ENCODE measurements at regions not wholly inside any gene's neighbourhood (a gene's known extent, or its start where the extent isn't known, plus 50 kb on each side); places are given as distances from the start of the nearest gene placed in this dataset.
"Not testable (repeated sequence)": the region's sequence is repeated elsewhere in the genome, so short reads cannot be mapped to it uniquely, and the experiment has no call there.

- H3K27me3 ChIP-seq; H3K4me3 ChIP-seq; H3K36me3 ChIP-seq; in situ Hi-C loops (cut with MboI; ENCODE audit: low pct_ligation_motif_present in 1 of 4, low pct_unique_long_range_greater_than_20kb in 1 of 4, low sequenced_read_pairs in 3 of 4); H3K4me1 ChIP-seq; H3K9me3 ChIP-seq; H3K27ac ChIP-seq; DNase-seq; intact Hi-C loops (cut with DNase I; ENCODE audit: low total_unique reads): not testable (repeated sequence)
- WGBS, 2 donors (ENCODE audit: low coverage in 1 of 2) = no CpG with 5 or more reads among the region's 7 CpGs
These were observed 233.4 kb upstream of the PLGLB2 start for GRCh38 chr2:87514515-87514914.

- DNase-seq = peak; percentile 28
These were observed 232.7 kb upstream of the PLGLB2 start for GRCh38 chr2:87515226-87515625.

GRCh38 chr2:87515875-87516274 is 232.0 kb upstream of the PLGLB2 start:
- H3K4me3 ChIP-seq; in situ Hi-C loops (cut with MboI; ENCODE audit: low pct_ligation_motif_present in 1 of 4, low pct_unique_long_range_greater_than_20kb in 1 of 4, low sequenced_read_pairs in 3 of 4); H3K27me3 ChIP-seq; H3K36me3 ChIP-seq; H3K27ac ChIP-seq; H3K9me3 ChIP-seq; H3K4me1 ChIP-seq; intact Hi-C loops (cut with DNase I; ENCODE audit: low total_unique reads); DNase-seq: not testable (repeated sequence)
- WGBS, 2 donors (ENCODE audit: low coverage in 1 of 2) = 92% methylated on average over 2 of the region's 3 CpGs; no CpG with 5 or more reads in 1 of the 2 donors

More at GRCh38 chr2:87515226-87515625, 232.7 kb upstream of the PLGLB2 start:
- H3K4me3 ChIP-seq; in situ Hi-C loops (cut with MboI; ENCODE audit: low pct_ligation_motif_present in 1 of 4, low pct_unique_long_range_greater_than_20kb in 1 of 4, low sequenced_read_pairs in 3 of 4); intact Hi-C loops (cut with DNase I; ENCODE audit: low total_unique reads); H3K27me3 ChIP-seq; H3K4me1 ChIP-seq; H3K36me3 ChIP-seq; H3K27ac ChIP-seq; H3K9me3 ChIP-seq: not testable (repeated sequence)
- 67 to 75% methylated on average over 1 of the region's 2 CpGs for WGBS, 2 donors (ENCODE audit: low coverage in 1 of 2)

GRCh38 chr2:87516369-87516967 is 231.4 kb upstream of the PLGLB2 start:
- H3K36me3 ChIP-seq; H3K9me3 ChIP-seq; H3K27me3 ChIP-seq; H3K4me3 ChIP-seq; intact Hi-C loops (cut with DNase I; ENCODE audit: low total_unique reads); H3K4me1 ChIP-seq; DNase-seq; in situ Hi-C loops (cut with MboI; ENCODE audit: low pct_ligation_motif_present in 1 of 4, low pct_unique_long_range_greater_than_20kb in 1 of 4, low sequenced_read_pairs in 3 of 4): not testable (repeated sequence)
- WGBS, 2 donors (ENCODE audit: low coverage in 1 of 2) = 68% methylated on average over 4 of the region's 7 CpGs; no CpG with 5 or more reads in 1 of the 2 donors
- H3K27ac ChIP-seq = peak overlapping the region in 1 of 4 donors; percentile 46

- H3K9me3 ChIP-seq; H3K4me3 ChIP-seq; H3K4me1 ChIP-seq; in situ Hi-C loops (cut with MboI; ENCODE audit: low pct_ligation_motif_present in 1 of 4, low pct_unique_long_range_greater_than_20kb in 1 of 4, low sequenced_read_pairs in 3 of 4); intact Hi-C loops (cut with DNase I; ENCODE audit: low total_unique reads); H3K36me3 ChIP-seq; DNase-seq; H3K27me3 ChIP-seq: not testable (repeated sequence)
- peak overlapping the region in 1 of 4 donors; percentile 30 for H3K27ac ChIP-seq
- 84% methylated on average over 3 of the region's 7 CpGs; no CpG with 5 or more reads in 1 of the 2 donors for WGBS, 2 donors (ENCODE audit: low coverage in 1 of 2)
These were observed 230.4 kb upstream of the PLGLB2 start for GRCh38 chr2:87517438-87517837.

GRCh38 chr2:87518066-87518465 is 229.8 kb upstream of the PLGLB2 start:
- 72% methylated on average over 7 of the region's 7 CpGs; no CpG with 5 or more reads in 1 of the 2 donors for WGBS, 2 donors (ENCODE audit: low coverage in 1 of 2)
- intact Hi-C loops (cut with DNase I; ENCODE audit: low total_unique reads); H3K27me3 ChIP-seq; in situ Hi-C loops (cut with MboI; ENCODE audit: low pct_ligation_motif_present in 1 of 4, low pct_unique_long_range_greater_than_20kb in 1 of 4, low sequenced_read_pairs in 3 of 4); H3K4me3 ChIP-seq; H3K36me3 ChIP-seq; H3K9me3 ChIP-seq; DNase-seq; H3K4me1 ChIP-seq: not testable (repeated sequence)
- peak overlapping the region; percentile 16 to 61 (median 54) for H3K27ac ChIP-seq

GRCh38 chr2:87518547-87518946 is 229.3 kb upstream of the PLGLB2 start:
- H3K27me3 ChIP-seq; DNase-seq; H3K4me3 ChIP-seq; intact Hi-C loops (cut with DNase I; ENCODE audit: low total_unique reads); H3K4me1 ChIP-seq; in situ Hi-C loops (cut with MboI; ENCODE audit: low pct_ligation_motif_present in 1 of 4, low pct_unique_long_range_greater_than_20kb in 1 of 4, low sequenced_read_pairs in 3 of 4); H3K36me3 ChIP-seq; H3K9me3 ChIP-seq: not testable (repeated sequence)
- 86% methylated on average over 8 of the region's 8 CpGs; no CpG with 5 or more reads in 1 of the 2 donors for WGBS, 2 donors (ENCODE audit: low coverage in 1 of 2)
- H3K27ac ChIP-seq = peak overlapping the region; percentile 16 to 61 (median 54)

- peak overlapping the region in 1 of 4 donors; percentile 36 for H3K27ac ChIP-seq
- H3K36me3 ChIP-seq; H3K27me3 ChIP-seq; H3K9me3 ChIP-seq; in situ Hi-C loops (cut with MboI; ENCODE audit: low pct_ligation_motif_present in 1 of 4, low pct_unique_long_range_greater_than_20kb in 1 of 4, low sequenced_read_pairs in 3 of 4); intact Hi-C loops (cut with DNase I; ENCODE audit: low total_unique reads); H3K4me1 ChIP-seq; DNase-seq; H3K4me3 ChIP-seq: not testable (repeated sequence)
- WGBS, 2 donors (ENCODE audit: low coverage in 1 of 2) = 91 to 100% methylated on average over 1 to 4 of the region's 8 CpGs
These were observed 228.5 kb upstream of the PLGLB2 start for GRCh38 chr2:87519158-87520011.

- H3K9me3 ChIP-seq; H3K4me1 ChIP-seq; H3K4me3 ChIP-seq; in situ Hi-C loops (cut with MboI; ENCODE audit: low pct_ligation_motif_present in 1 of 4, low pct_unique_long_range_greater_than_20kb in 1 of 4, low sequenced_read_pairs in 3 of 4); H3K27me3 ChIP-seq; intact Hi-C loops (cut with DNase I; ENCODE audit: low total_unique reads); H3K36me3 ChIP-seq: not testable (repeated sequence)
- peak; percentile 47 for DNase-seq
- peak overlapping the region in 3 of 4 donors; percentile 39 to 46 (median 43) for H3K27ac ChIP-seq
- 78% methylated on average over 9 of the region's 10 CpGs; no CpG with 5 or more reads in 1 of the 2 donors for WGBS, 2 donors (ENCODE audit: low coverage in 1 of 2)
These were observed 226.8 kb upstream of the PLGLB2 start for GRCh38 chr2:87521057-87521456.

GRCh38 chr2:87521489-87521888 is 226.4 kb upstream of the PLGLB2 start:
- whole genome bisulfite sequencing, 2 donors (ENCODE audit: low coverage in 1 of 2) = 73% methylated on average over 7 of the region's 7 CpGs; no CpG with 5 or more reads in 1 of the 2 donors
- H3K36me3 ChIP-seq; H3K4me1 ChIP-seq; H3K4me3 ChIP-seq; H3K27me3 ChIP-seq; H3K9me3 ChIP-seq; intact Hi-C loops (cut with DNase I; ENCODE audit: low total_unique reads); in situ Hi-C loops (cut with MboI; ENCODE audit: low pct_ligation_motif_present in 1 of 4, low pct_unique_long_range_greater_than_20kb in 1 of 4, low sequenced_read_pairs in 3 of 4); DNase-seq: not testable (repeated sequence)
- H3K27ac ChIP-seq = peak overlapping the region in 3 of 4 donors; percentile 39 to 46 (median 43)
